HG02588 (cell line): ENCODE measurements at regions not wholly inside any gene's neighbourhood (a gene's known extent, or its start where the extent isn't known, plus 50 kb on each side); places are given as distances from the start of the nearest gene placed in this dataset.
"Not testable (repeated sequence)": the region's sequence is repeated elsewhere in the genome, so short reads cannot be mapped to it uniquely, and the experiment has no call there.

Experiments
- ATAC-seq: cut with Tn5 transposase; IDR thresholded peaks from one replicate; pipeline ENCODE4 v1.9.1; 2021; ENCODE audit warnings: mild to moderate bottlenecking, moderate library complexity; ENCODE audit not compliant: unreplicated experiment

DNA sequence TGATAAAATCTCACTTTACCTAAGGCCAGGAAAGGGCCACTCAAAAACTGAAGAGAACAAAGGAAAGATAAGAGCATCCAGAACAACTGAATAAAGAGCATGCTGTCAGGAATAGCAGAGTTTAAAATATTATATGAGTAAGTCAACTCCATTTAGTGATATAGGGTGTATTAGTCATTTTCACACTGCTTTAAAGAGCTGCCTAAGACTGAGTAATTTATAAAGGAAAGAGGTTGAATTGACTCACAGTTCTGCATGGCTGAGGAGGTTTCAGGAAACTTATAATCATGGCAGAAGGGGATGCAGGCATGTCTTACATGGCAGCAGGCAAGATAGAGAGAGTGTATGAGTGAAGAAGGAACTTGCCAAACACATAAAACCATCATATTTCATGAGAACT is 778.0 kb upstream of the NECTIN3 start:
- no peak for ATAC-seq

- no peak for ATAC-seq
These were observed 774.7 kb upstream of the NECTIN3 start for GRCh38 chr3:110296885-110297284.

DNA sequence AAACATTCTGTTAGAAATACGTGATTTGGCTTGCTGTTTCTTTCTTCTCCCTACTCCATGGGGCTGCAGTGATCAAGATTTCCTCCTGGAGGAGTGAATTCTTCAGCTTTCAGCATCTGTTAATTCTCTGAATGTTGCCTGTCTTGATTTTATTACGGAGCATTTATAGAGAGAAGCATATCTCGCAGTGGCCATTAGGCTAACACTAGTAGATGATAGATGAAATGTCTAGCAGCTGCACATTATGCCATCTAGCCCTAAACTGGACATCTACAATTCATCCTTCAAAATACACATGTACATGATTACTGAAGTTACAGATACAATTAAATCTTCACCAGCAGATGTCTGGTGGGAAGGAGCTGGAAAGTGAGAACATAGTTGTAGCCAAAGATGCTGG is 769.8 kb upstream of the NECTIN3 start:
- no peak for ATAC-seq

DNA sequence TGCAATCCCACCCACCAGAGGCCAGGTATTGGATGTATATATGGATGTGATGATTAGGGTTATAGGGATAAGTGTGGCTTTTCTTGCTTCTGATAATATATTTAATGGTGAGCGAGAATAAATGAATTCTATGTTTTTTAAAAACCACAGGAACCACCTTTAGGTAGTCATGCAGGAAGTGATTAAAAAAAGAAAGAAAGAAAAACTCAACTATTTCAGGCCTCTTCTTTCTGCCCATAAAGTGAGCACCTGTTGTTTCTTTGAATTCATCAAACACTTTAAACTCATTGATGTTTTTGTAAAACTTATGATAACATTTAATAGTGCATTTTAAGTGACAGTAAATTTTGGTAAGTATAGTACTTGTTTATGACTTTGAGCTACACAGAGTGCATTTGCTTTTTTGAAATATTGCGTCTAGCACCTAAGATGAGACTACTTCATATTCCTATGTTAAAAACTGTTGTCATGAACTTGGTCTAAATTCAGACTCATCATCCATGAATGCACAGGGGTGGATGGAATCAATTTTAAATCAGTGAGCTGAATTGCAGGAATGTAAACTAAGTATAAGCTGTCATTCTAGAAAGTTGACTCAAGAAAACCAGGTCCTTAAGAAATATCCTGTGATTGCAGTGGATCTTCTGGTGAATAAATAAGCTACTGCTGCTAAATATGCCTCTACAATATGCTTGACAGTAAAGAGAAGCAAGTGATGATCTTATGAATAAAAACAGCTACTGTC is 764.4 kb upstream of the NECTIN3 start:
- no peak for ATAC-seq

DNA sequence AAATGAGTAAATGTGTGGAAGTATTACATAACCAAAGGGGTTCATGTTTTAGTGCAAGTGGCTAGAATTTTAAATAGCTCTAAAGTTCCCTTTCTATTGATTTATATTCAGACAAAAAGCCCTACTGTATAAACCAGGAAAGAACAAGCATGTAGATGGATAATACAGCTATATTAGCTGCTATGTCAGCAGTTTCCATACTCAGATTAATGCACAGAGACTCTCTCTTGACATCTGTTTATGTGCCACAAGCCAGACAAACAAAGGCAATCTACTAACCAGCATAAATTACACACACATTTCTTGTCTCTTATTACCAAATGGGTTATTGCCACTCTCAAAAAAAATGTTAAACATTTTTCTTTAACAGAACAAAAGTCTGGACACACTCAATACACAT is 760.1 kb upstream of the NECTIN3 start:
- ATAC-seq: no peak

- ATAC-seq: peak; percentile 95
These were observed 757.0 kb upstream of the NECTIN3 start for GRCh38 chr3:110314512-110315114.

DNA sequence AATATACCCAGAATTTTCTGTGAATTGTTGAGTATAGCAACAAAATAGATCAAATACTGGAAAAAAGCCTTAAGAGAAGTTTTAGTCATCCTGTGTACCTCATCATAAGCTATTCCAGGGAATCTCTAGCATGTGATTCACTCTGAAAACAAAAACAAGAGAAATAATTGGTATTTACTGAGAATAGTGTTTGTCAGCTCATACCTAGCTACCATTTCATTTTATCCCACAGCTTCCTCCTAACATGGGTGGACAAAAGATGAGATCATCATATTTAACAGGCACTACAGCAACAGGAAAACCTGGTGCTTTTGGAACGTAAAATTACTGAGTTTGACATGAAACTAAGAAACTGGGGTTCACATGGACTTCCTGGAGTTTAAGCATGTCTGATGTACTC is 753.5 kb upstream of the NECTIN3 start:
- no peak for ATAC-seq

DNA sequence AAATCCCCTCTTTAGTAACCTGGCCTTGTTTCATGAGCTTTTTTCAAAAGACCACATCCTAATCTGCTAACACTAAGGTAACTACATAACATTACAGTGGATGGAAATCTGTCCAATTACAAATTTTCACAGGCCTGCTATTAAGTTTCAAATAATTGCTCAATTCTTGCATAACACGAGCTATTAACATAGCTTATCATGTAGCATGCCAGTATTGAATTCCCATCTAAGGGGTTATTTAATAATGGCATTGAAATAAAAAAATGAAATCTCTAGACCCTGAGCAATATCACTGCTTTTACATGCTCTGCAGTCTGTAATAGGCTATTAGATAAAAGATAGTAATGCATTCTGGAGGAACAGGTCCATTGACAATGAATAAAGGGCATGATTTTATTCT is 748.3 kb upstream of the NECTIN3 start:
- no peak for ATAC-seq

DNA sequence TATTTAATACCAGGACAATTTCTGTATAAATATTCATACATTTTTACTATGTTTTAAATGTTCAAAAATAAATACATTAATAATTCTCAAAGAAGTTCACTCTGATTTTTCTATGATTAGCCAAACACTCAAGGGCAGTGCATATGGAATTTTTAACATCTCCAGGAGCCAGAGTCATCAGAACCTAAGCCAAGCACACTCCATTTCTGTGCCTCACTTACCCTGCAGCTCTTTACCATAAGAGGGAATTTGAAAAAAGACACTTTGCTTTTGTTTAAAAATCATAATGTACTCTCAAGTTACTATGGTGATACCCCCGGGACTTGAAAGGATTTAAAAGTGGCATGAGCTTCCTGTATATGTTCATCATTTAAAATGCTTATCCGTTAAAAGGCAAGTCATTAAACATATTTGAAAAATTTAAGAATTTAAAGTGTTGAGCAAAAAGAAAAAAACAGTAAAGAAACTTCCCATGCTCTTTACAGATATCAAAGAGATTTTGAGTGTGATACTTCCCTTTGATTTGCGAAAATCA is 747.4 kb upstream of the NECTIN3 start:
- no peak for ATAC-seq

DNA sequence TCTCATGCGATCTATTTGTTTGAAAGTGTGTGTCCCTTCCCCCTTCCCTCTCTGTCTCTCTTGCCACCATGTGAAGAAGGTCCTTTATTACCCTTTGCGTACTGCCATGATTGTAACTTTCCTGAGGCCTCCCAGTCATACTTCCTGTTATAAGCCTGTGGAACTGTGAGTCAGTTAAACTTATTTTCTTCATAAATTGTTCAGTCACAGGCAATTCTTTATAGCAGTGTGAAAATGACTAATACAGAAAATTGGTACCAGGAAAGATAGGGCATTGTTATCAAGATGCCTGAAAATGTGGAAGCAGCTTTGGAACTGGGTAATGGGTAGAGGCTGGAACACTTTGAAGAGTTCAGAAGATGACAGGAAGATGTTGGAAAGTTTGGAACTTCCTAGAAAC is 743.7 kb upstream of the NECTIN3 start:
- ATAC-seq: no peak

DNA sequence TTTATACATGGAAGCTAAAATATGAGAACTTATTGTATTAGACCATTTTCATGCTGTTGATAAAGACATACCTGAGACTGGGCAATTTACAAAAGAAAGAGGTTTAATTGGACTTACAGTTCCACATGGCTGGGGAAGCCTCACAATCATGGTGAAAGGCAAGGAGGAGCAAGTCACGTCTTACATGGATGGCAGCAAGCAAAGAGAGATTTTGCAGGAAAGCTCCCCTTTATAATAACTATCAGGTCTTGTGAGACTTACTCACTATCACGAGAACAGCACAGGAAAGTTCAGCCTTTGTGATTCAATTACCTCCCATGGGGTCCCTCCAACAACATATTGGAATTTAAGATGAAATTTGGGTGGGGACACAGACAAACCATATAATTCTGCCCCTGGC is 740.1 kb upstream of the NECTIN3 start:
- ATAC-seq: not testable (repeated sequence)

GRCh38 chr3:110332629-110333028 is 739.0 kb upstream of the NECTIN3 start:
- no peak for ATAC-seq

DNA sequence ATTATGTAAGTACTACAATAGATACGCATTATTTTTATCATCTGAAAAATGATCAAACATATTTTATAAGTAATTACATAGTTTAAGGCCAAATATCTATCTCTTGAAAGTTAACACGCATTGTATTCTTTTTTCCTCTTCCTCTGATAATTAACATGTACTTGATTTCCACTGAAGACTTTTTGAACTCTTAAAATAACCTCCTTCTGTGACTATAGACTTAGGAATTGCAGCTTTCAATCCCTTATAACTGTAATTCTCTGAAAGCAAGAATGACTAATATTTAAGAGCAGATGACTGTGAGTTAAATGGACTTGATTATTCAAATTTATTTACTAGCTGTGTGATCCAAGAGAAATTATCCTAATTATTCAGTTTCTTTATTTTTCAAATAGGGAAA is 730.6 kb upstream of the NECTIN3 start:
- no peak for ATAC-seq

DNA sequence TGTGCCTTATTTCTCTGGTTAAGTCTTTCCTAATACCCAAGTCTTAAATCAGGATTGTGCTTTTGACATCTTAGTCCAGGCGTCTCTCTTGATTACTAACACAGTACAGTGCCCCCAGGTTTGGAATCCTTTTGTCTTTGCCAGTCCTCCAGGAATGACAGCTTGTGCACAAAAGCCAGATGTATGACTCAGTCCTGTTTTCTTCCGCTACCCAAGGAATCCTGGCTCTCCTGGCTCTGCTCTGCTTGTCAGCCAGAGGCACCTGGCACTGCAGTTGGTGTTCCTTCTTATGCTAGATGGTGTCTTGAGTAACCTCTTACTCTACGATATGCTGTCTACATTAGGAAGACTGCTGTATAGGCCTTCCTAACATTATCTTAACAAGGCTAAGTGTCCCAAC is 728.2 kb upstream of the NECTIN3 start:
- ATAC-seq: no peak

GRCh38 chr3:110343945-110344344 is 727.7 kb upstream of the NECTIN3 start:
- peak; percentile 91 for ATAC-seq

DNA sequence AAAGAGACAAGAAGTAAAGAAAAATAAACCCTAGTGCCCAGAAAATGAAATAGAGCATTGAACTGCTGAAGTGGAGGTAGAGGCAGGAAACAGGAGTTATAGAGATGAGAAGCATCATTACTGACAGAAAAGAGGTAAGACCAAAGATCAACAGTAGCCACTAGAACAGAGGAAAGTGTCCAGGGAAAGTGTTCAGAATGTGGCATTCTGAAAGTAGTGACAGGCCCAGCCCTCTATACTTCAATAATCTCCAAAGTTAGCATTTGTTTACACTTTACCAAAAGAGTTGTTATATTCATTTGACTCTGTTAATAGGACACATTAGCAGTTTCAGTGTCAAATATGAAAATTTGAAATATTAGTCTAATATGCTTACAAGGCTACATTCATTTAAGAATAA is 727.1 kb upstream of the NECTIN3 start:
- ATAC-seq: peak; percentile 9

DNA sequence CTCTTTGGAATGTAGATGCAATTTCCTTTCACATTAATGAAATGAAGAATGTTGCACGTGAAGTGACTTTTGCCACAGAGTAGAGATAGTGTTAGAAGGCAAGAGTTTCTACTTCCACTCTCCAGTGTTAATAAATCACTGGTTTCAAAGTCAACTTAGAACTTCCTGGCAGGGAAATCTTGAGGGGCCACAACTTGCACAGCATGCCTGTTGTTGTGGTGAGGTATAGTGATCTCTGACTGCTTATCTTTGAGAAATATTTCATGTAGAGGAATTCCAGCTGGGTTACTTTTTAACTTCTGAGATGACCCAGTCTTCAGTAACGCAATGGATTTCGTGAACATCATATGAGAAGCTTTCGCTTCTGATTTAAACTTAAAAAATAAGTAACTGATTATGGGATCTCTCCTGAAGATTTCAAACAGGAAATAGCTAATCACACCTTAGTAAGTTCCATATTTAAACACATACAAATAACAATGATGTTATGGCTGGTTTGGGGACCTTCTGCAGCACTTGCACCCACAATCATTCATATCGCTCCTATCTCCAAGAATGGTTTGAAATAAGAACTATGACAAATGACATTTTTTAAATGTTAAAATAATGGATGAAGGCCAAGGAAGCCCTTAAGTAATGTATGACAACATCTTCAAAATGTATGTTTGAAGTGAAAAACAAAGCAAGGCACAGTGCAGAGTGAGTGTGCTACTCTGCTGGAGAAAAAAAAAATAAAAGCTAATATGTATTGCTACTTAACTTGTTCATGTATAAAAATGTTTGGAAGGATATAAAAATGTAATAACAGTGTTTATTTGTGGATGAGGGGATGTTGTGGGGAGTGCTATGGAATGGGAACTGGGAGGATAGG is 726.5 kb upstream of the NECTIN3 start:
- ATAC-seq: peak; percentile 37

DNA sequence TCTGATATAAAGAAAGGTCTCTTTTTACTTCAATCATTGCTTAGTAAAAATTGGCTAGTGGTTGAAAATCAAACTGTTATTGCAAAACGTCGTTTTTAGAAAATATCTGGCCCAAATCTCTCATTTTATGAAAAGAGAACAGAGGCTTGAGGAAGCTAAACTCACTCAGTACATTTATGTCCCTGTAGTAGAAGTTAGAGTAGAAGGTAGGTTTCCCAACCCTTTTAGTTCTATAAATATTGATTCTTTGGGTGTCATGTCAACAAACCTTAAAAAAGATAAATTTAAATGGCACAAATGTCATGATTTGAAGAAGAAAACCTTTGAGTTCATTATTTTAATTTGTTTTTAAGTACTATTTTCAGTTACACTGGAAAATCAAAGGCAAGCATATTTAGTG is 722.3 kb upstream of the NECTIN3 start:
- ATAC-seq: no peak

- no peak for ATAC-seq
These were observed 718.6 kb upstream of the NECTIN3 start for GRCh38 chr3:110352841-110353604.

DNA sequence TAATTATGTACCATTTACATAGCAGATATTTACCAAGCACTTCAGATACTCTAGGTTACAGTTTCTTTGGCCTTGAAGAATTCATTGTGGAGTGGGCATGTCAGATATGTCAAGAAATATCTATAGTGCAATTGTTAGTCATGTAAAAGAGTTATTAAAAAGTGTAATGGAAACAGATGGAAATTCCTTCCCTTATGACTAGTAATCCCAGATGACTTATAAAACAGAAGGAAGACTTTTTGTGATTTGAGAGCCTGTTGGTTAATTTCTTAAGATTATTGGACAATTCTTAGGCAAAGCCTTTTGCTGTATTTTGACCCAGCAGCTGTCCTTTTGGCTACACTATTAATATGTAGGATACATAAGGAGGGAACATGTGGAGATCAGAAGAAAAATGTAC is 708.9 kb upstream of the NECTIN3 start:
- ATAC-seq: no peak

DNA sequence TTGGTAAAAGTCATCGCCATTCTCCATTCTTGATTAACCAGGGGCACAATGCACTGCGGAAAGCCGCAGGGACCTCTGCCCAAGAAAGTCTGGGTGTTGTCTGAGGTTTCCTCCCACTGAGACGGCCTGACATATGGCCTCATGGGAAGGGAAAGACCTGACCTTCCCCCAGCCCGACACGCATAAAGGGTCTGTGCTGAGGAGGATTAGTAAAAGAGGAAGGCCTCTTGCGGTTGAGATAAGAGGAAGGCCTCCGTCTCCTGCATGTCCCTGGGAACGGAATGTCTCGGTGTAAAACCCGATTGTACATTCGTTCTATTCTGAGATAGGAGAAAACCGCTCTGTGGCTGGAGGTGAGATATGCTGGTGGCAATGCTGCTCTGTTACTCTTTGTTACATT is 704.3 kb upstream of the NECTIN3 start:
- not testable (repeated sequence) for ATAC-seq
